ENCODE measurements at regions not wholly inside any gene's neighbourhood (a gene's known extent, or its start where the extent isn't known, plus 50 kb on each side); places are given as distances from the start of the nearest gene placed in this dataset.

DNA sequence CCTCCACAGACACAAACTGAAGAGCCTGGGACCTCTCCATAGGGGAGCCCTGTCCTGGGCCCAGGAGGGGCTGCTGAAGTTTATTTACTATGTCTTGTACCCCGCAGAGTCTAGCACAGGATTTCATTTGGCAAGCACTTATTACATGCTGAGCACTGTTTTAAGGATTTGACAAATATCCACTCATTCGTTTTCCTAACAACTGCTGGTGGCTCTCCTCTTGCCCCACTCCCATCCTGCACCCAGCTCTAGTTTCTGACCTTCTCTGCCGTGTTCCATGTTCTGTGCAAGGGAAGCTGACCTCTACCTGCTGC is 127.0 kb upstream of the MAFB start (continued):
- TF ChIP-seq SP1 (IDR thresholded peaks at IDR 0.05; ENCODE audit: low read depth, low read length): no peak

DNA sequence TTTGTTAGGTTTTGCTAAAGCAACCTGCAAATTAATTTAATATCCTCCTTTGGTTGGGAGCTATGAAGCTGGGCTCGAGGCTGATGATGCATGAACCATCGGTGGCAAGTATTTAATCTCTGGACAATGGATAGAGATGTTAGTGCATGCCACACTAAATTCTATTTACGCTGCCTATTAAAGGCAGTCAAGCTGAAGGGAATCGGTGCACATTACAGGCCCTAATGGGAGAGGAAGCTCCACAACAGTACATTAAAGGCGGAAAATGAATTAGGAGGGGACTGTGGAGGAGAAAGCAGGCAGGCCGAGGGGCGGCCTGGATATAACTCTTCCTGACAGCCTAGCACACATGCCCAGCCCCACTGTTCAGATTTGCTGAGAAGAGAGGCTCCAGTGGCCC is 132.4 kb upstream of the MAFB start:
- H3K9me3 ChIP-seq (ENCODE audit: insufficient read depth in 2 of 2, low read depth in 1 of 2, low read length in 1 of 2): no peaks in the 10 kb centered on the region
- POLR2A ChIA-PET (ENCODE audit: partially characterized antibody): no interaction called here
- no peak overlapping the region for H3K56ac ChIP-seq (replicated peaks; ENCODE audit: insufficient read length, low read depth, low read length)
- H3K79me1 ChIP-seq (ENCODE audit: low read depth, low read length): no peaks in the 10 kb centered on the region
- no peaks in the 10 kb centered on the region for H3K4me1 ChIP-seq (replicated peaks in 1 of 4; ENCODE audit: control insufficient read depth in 3 of 4, insufficient read depth in 4 of 4, low read length in 3 of 4)
- no peak overlapping the region for H4K5ac ChIP-seq (ENCODE audit: insufficient read length, low read depth, low read length)
- no peak overlapping the region for H2BK12ac ChIP-seq (ENCODE audit: low read depth, low read length)
- no peak overlapping the region for H3K4me3 ChIP-seq (ENCODE audit: extremely low read depth in 1 of 4, insufficient read depth in 2 of 4, low read depth in 3 of 4, low read length in 4 of 4)
- H3K27me3 ChIP-seq (replicated peaks in 1 of 4; ENCODE audit: control insufficient read depth in 3 of 4, extremely low read depth in 1 of 4, insufficient read depth in 3 of 4, low read length in 3 of 4): no peaks in the 10 kb centered on the region
- no peaks in the 10 kb centered on the region for H3K79me2 ChIP-seq (ENCODE audit: control insufficient read depth in 1 of 2, insufficient read depth in 2 of 2, low read length in 2 of 2)
- no peak overlapping the region for H2BK15ac ChIP-seq (ENCODE audit: low read length)
- no peak overlapping the region for H3K9ac ChIP-seq (replicated peaks in 1 of 4; ENCODE audit: extremely low read depth in 1 of 4, low read depth in 3 of 4, low read length in 3 of 4)
- no peaks in the 10 kb centered on the region for H4K20me1 ChIP-seq (replicated peaks in 1 of 2; ENCODE audit: control insufficient read depth in 1 of 2, insufficient read depth in 2 of 2, low read length in 2 of 2)
- H2AK5ac ChIP-seq (ENCODE audit: low read depth, low read length): no peak overlapping the region
- H3K23ac ChIP-seq (ENCODE audit: insufficient read length): no peak overlapping the region
- H3K4ac ChIP-seq (replicated peaks; ENCODE audit: insufficient read length, low read depth, low read length): no peak overlapping the region
- no peak overlapping the region for H2AFZ ChIP-seq (ENCODE audit: low read length)
- no peak overlapping the region for H2BK120ac ChIP-seq (replicated peaks; ENCODE audit: low read depth, low read length)
- no peak overlapping the region for H4K91ac ChIP-seq (replicated peaks; ENCODE audit: insufficient read length, low read length)
- FAIRE-seq (no peak), DNase-seq (ENCODE audit: low read depth in 1 of 2, low spot score in 2 of 2) (no peak)
- WGBS, 2 experiments (ENCODE audit: extremely low coverage in 1 of 2, insufficient coverage in 1 of 2, insufficient read length in 1 of 2, insufficient replicate concordance in 2 of 2, low coverage in 1 of 2, low lambda C conversion rate in 2 of 2, missing lambda C conversion rate in 1 of 2): 95% methylated on average over 6 of the region's 7 CpGs; no CpG with 5 or more reads in 1 of the 2 experiments
- no peak overlapping the region for H3K14ac ChIP-seq (ENCODE audit: insufficient read length)
- no peak overlapping the region for H2BK5ac ChIP-seq (ENCODE audit: low read depth, low read length)
- H3K18ac ChIP-seq (ENCODE audit: extremely low read depth, low read length): no peak overlapping the region
- H3K4me2 ChIP-seq (ENCODE audit: insufficient read depth in 1 of 2, low read depth in 2 of 2, low read length in 2 of 2): no peak overlapping the region
- no peak overlapping the region for H2BK20ac ChIP-seq (ENCODE audit: low read length)
- no peaks in the 10 kb centered on the region for H3K36me3 ChIP-seq (ENCODE audit: control insufficient read depth in 2 of 4, insufficient read depth in 4 of 4, low read length in 3 of 4)
- CTCF ChIA-PET (ENCODE audit: partially characterized antibody): interaction anchor here (0.6 to 1.7 kb wide), 4 partner anchors 10 to 123 kb away, joined by 3 to 5 read pairs (median 3); no protein-coding TSS in a partner anchor
- no peak overlapping the region for H4K8ac ChIP-seq (ENCODE audit: extremely low read depth, insufficient read depth, low read length)
- H3K23me2 ChIP-seq (ENCODE audit: low read depth, low read length): no peaks in the 10 kb centered on the region
- H3K27ac ChIP-seq (ENCODE audit: low read depth, low read length): no peak overlapping the region
- TF ChIP-seq NANOG (IDR thresholded peaks at IDR 0.05; ENCODE audit: insufficient read depth, low read depth, low read length, poor library complexity, severe bottlenecking) (no peak), POLR2A (IDR thresholded peaks at IDR 0.05; ENCODE audit: control extremely low read depth in 1 of 2, low read depth in 2 of 2, low read length in 2 of 2) (no peak), SIN3A (conservative IDR thresholded peaks at IDR 0.05 in 1 of 2, IDR thresholded peaks at IDR 0.05 in 1 of 2; ENCODE audit: low read depth in 1 of 2, low read length in 2 of 2) (no peak), EP300 (IDR thresholded peaks at IDR 0.05; ENCODE audit: borderline replicate concordance in 1 of 2, low read depth in 2 of 2, low read length in 2 of 2) (no peak), EGR1 (IDR thresholded peaks at IDR 0.05; ENCODE audit: borderline replicate concordance, low read depth, low read length) (no peak), MAFK (IDR thresholded peaks at IDR 0.05; ENCODE audit: low read depth, low read length) (no peak), TAF1 (IDR thresholded peaks at IDR 0.05; ENCODE audit: low read depth, low read length) (no peak), SUZ12 (IDR thresholded peaks at IDR 0.05; ENCODE audit: low read length) (no peak)
- TF ChIP-seq, protein P1, sequence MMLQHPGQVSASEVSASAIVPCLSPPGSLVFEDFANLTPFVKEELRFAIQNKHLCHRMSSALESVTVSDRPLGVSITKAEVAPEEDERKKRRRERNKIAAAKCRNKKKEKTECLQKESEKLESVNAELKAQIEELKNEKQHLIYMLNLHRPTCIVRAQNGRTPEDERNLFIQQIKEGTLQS (IDR thresholded peaks at IDR 0.05; ENCODE audit: insufficient read depth, low read depth, low read length): no peak
- TF ChIP-seq, protein P2, sequence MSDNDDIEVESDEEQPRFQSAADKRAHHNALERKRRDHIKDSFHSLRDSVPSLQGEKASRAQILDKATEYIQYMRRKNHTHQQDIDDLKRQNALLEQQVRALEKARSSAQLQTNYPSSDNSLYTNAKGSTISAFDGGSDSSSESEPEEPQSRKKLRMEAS (IDR thresholded peaks at IDR 0.05): no peak
